ENCODE measurements at regions not wholly inside any gene's neighbourhood (a gene's known extent, or its start where the extent isn't known, plus 50 kb on each side); places are given as distances from the start of the nearest gene placed in this dataset.

DNA sequence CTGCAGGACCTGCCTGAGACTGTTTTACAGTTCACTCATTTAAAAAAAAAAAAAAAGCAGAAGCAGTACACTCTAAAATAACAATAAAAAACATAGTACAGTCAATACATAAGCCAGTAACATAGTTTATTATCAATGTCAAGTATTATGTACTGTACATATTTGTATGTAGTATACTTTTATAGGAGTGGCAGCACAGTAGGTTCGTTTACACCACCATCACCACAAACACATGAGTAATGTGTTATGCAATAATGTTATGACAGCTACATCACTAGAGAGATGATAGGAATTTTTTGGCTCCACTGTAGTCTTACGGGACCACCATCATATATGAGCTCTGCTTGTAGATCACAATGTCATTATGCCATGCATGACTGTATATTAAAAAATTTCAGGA is 462.8 kb downstream of the ISL1 start:
- TF ChIP-seq, protein P1, sequence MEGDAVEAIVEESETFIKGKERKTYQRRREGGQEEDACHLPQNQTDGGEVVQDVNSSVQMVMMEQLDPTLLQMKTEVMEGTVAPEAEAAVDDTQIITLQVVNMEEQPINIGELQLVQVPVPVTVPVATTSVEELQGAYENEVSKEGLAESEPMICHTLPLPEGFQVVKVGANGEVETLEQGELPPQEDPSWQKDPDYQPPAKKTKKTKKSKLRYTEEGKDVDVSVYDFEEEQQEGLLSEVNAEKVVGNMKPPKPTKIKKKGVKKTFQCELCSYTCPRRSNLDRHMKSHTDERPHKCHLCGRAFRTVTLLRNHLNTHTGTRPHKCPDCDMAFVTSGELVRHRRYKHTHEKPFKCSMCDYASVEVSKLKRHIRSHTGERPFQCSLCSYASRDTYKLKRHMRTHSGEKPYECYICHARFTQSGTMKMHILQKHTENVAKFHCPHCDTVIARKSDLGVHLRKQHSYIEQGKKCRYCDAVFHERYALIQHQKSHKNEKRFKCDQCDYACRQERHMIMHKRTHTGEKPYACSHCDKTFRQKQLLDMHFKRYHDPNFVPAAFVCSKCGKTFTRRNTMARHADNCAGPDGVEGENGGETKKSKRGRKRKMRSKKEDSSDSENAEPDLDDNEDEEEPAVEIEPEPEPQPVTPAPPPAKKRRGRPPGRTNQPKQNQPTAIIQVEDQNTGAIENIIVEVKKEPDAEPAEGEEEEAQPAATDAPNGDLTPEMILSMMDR (IDR thresholded peaks at IDR 0.05), result no peak
- no peak for TF ChIP-seq POLR2A (IDR thresholded peaks at IDR 0.05)
